Lower lobe of right lung (tissue), 2 donors: ENCODE measurements at regions not wholly inside any gene's neighbourhood (a gene's known extent, or its start where the extent isn't known, plus 50 kb on each side); places are given as distances from the start of the nearest gene placed in this dataset.

ENCODE experiments used
- ATAC-seq, 2 donors: fragments of 200-7000 bp; cut with Tn5 transposase; one replicate each; pipeline ENCODE4 v1.9.1; 2020 to 2022; ENCODE audit warnings: mild to moderate bottlenecking in 2 of 2, moderate library complexity in 2 of 2
- DNase-seq: peaks from one replicate; pipeline ENCODE4 v3.0.0-alpha.2; 2020
- H3K27ac ChIP-seq: fragments of 200-600 bp; one replicate; pipeline ENCODE4 v1.8.0; 2022
- H3K27me3 ChIP-seq: fragments of 200-600 bp; one replicate; pipeline ENCODE4 v1.8.0; 2022; ENCODE audit warnings: low read depth
- H3K36me3 ChIP-seq: fragments of 200-600 bp; one replicate; pipeline ENCODE4 v1.8.0; 2022; ENCODE audit warnings: mild to moderate bottlenecking
- H3K4me1 ChIP-seq: fragments of 200-600 bp; one replicate; pipeline ENCODE4 v1.8.0; 2022
- H3K4me3 ChIP-seq: fragments of 200-600 bp; one replicate; pipeline ENCODE4 v1.8.0; 2022; ENCODE audit warnings: mild to moderate bottlenecking
- H3K9me3 ChIP-seq: fragments of 200-600 bp; one replicate; pipeline ENCODE4 v1.8.0; 2022
- CTCF ChIP-seq: fragments of 200-600 bp; IDR thresholded peaks from one replicate; pipeline ENCODE4 v1.8.0; 2022; ENCODE audit warnings: antibody characterized with exemption, mild to moderate bottlenecking
- intact Hi-C: fragments of 100-400 bp; cut with DNase I; formaldehyde crosslinking; loops from one replicate; pipeline ENCODE4 v1.11.0; 2022
- donor health status: DM: no; HTN: yes; CAD: no; lungs with severe emphysema.

GRCh38 chr16:9235867-9236266, 144.4 kb downstream of the HAPSTR1 start:
- H3K4me1 ChIP-seq: no peaks in the 10 kb centered on the region
- DNase-seq (no peak), ATAC-seq (no peak)
- no peak overlapping the region for H3K27ac ChIP-seq
- intact Hi-C loops: no loop called here
- H3K27me3 ChIP-seq: no peaks in the 10 kb centered on the region
- no peaks in the 10 kb centered on the region for H3K36me3 ChIP-seq
- H3K9me3 ChIP-seq: no peaks in the 10 kb centered on the region
- no peak overlapping the region for H3K4me3 ChIP-seq
- TF ChIP-seq CTCF: no peak

- TF ChIP-seq CTCF: no peak
- no peaks in the 10 kb centered on the region for H3K9me3 ChIP-seq
- no peaks in the 10 kb centered on the region for H3K4me1 ChIP-seq
- no peaks in the 10 kb centered on the region for H3K36me3 ChIP-seq
- DNase-seq (no peak), ATAC-seq (no peak)
- no peak overlapping the region for H3K27ac ChIP-seq
- intact Hi-C loops: no loop called here
- no peak overlapping the region for H3K4me3 ChIP-seq
- H3K27me3 ChIP-seq: no peaks in the 10 kb centered on the region
Measured at GRCh38 chr16:9236319-9236718, 144.9 kb downstream of the HAPSTR1 start.

GRCh38 chr16:9238346-9238745, 146.9 kb downstream of the HAPSTR1 start:
- no peak overlapping the region for H3K27ac ChIP-seq
- TF ChIP-seq CTCF: no peak
- ATAC-seq (no peak), DNase-seq (no peak)
- no peaks in the 10 kb centered on the region for H3K9me3 ChIP-seq
- H3K4me1 ChIP-seq: no peaks in the 10 kb centered on the region
- no peaks in the 10 kb centered on the region for H3K27me3 ChIP-seq
- intact Hi-C loops: no loop called here
- H3K4me3 ChIP-seq: no peak overlapping the region
- no peaks in the 10 kb centered on the region for H3K36me3 ChIP-seq

GRCh38 chr16:9241177-9241576, 149.7 kb downstream of the HAPSTR1 start:
- no peak for TF ChIP-seq CTCF
- no peak overlapping the region for H3K4me3 ChIP-seq
- no peak for DNase-seq
- H3K27me3 ChIP-seq: no peaks in the 10 kb centered on the region
- no peaks in the 10 kb centered on the region for H3K4me1 ChIP-seq
- no peak for ATAC-seq
- H3K36me3 ChIP-seq: no peaks in the 10 kb centered on the region
- intact Hi-C loops: no loop called here
- no peaks in the 10 kb centered on the region for H3K9me3 ChIP-seq
- no peak overlapping the region for H3K27ac ChIP-seq

- Histone ChIP-seq H3K4me3 (no peak overlapping the region), H3K36me3 (no peaks in the 10 kb centered on the region), H3K9me3 (no peaks in the 10 kb centered on the region), H3K27me3 (no peaks in the 10 kb centered on the region), H3K4me1 (no peaks in the 10 kb centered on the region), H3K27ac (no peak overlapping the region)
- no peak for TF ChIP-seq CTCF
- no peak for ATAC-seq
- DNase-seq: no peak
- intact Hi-C loops: no loop called here
Measured at GRCh38 chr16:9248162-9248561, 156.7 kb downstream of the HAPSTR1 start.

GRCh38 chr16:9249534-9249933, 158.1 kb downstream of the HAPSTR1 start:
- Histone ChIP-seq H3K4me1 (no peaks in the 10 kb centered on the region), H3K36me3 (no peaks in the 10 kb centered on the region), H3K4me3 (no peak overlapping the region), H3K27me3 (no peaks in the 10 kb centered on the region), H3K27ac (no peak overlapping the region), H3K9me3 (no peaks in the 10 kb centered on the region)
- no peak for DNase-seq
- no peak for TF ChIP-seq CTCF
- intact Hi-C loops: no loop called here
- no peak for ATAC-seq
